ENCODE measurements at regions not wholly inside any gene's neighbourhood (a gene's known extent, or its start where the extent isn't known, plus 50 kb on each side); places are given as distances from the start of the nearest gene placed in this dataset.

DNA sequence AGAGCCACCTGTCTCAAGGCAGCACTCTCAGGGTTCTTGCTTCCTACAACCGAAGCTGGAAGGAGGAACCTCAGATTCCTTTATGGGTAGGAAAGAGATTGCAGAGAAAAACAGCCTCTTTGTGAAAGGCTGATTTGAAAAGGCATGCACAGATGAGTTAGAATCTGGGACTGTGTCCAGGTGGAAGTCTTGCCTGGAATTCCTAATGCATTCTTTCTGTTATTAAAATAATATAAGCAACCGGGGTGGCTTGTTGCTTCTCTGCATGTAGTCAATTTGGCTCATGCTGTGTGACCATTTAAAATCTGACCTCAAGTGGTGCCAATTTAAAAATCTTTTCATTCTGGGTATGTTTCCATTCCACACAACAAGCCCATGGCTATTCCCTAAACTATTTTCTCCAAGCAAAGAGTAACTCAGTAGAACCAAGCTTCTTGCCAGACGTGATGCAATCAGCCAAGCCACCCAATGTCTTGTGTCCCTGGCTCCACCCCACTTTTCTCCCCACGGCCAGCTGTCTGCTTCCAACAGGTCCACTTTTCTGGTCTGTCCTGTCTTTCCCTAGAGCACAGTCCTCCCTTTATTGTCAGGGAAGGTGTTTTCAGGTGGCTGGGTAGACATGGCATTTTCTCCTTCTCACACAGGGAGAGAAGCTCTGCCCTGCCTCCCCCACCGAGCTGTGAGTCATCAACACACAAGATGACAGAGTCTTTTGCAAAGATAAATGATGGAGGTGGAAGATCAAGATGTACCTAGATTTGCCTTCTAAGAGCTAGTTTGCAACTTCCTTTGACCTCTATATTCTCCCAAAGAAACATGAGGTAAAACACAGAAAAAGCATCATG lies 394.3 kb downstream of the FOXO1 start:
- DNase-seq: no peak

GRCh38 chr13:40272776-40273139 lies 393.7 kb downstream of the FOXO1 start:
- DNase-seq: no peak

DNA sequence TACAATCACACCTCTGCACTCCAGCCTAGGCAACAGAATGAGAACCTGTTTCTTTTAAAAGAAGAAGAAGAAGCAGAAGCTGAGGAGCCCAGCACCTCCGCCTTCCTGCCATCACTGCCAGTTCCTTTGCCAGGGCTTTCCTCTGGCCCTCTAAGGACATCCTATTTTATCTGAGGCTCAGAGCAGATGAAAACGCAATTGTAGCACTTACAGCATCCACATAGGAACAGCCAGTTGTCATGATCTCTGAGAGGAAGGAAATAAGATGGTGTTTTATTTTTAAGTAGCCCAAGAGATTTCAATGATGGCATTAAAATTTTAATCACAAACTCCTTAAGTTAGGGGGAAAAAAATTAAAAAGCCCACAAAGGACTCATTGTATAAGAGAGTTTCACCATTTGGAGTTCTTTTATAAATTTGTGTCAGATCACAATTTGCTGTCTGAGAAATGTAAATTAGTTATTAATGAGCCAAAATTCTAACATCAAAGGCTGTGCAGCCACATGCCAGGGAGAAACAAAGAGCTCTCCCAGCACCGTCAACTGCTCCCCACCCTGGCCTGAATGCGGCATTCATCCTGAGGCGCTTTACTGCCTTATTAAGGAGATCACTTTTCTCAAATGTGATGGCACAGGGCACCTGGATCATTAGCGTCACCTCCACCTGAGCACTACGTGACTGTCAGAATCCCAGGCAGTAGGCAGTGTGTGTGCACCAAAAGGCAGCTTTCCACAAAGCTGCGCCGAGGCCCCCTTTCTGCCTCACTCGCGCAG lies 393.0 kb downstream of the FOXO1 start:
- no peak for DNase-seq

- no peak for DNase-seq
Measured at GRCh38 chr13:40274103-40274502, 392.3 kb downstream of the FOXO1 start.

GRCh38 chr13:40275155-40275554 lies 391.3 kb downstream of the FOXO1 start:
- no peak for DNase-seq

DNA sequence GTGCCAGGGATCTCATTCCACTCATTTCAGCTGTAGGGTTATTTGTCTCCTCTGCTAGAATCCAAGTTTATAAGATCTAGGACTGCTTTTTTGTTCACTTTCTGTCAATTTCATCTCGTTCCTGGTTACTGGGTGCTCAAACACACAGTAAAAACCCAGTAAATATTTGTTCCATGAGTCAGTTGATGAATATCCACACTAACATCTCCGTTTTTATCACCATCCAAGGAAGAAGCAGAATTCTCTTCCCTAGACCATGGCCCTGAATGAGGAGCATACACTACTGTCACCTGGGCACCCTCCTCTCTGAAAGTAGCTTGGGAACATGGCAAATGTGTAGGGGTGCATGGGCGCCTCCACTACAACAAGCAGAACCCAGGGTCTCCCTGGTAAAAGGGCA lies 390.8 kb downstream of the FOXO1 start:
- no peak for DNase-seq

DNA sequence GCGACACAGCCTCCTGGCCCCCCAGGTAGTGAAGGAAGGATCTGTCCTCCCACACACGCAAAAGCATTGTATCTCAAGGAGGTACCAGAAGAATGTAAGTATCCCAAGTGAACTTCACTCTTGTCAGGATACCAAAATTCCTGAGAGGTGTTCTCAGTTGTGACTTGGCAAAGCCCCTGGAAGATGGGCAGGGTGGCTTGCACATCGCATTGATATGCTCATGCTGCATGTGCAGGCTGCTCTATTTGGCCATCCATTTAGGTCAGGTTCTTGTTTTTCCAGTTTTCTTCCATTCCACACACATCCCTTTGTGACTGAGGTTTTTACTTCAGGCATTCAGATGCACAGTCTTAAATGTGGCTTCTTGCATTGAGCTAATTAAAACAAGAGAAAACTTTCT lies 382.8 kb downstream of the FOXO1 start:
- no peak for DNase-seq

DNA sequence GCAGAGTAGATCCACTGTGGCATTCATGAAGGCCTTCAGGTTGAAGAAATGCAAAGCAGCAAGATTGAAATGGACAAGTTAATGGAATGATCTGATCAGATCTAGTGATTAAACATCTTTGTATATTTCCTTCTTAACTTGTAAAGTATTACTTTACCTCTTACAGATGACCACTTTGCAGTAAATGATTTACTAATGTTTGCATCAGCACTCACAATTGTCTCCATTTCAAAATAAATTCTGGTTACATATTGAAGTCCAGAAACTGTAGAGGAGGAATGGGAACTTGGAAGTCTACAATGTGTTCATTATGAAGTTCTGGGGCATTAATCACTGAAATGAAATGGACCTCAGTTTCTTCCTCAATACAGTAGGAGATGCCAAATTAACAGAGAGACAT lies 380.8 kb downstream of the FOXO1 start:
- no peak for DNase-seq

GRCh38 chr13:40287428-40287827 lies 379.0 kb downstream of the FOXO1 start:
- DNase-seq: no peak

- DNase-seq: no peak
Measured at GRCh38 chr13:40288259-40288658, 378.2 kb downstream of the FOXO1 start.

DNA sequence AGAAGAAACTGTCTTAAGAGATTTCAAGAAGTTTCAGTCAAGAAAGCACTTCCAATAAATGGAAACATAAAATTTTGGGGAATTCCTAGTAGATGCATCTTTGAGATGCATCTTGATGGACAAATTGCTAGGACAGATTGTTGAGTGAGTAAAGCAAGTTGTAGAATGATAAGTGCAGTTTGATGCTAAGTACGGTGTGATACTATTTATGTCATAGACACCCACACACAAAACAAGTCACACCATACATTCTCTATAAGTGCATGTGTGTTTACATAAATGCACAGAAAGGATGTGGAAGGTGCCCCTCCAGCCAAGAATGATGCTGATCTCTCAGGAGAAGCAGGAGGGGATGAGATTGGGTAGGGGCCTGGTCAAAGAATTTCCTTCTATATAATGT lies 375.7 kb downstream of the FOXO1 start:
- no peak for DNase-seq

GRCh38 chr13:40292108-40292507 lies 374.3 kb downstream of the FOXO1 start:
- no peak for DNase-seq

- DNase-seq: no peak
Measured at GRCh38 chr13:40292536-40292935, 373.9 kb downstream of the FOXO1 start.

GRCh38 chr13:40302351-40302750 lies 364.1 kb downstream of the FOXO1 start:
- no peak for DNase-seq

- no peak for DNase-seq
Measured at GRCh38 chr13:40304391-40304790, 362.1 kb downstream of the FOXO1 start.

DNA sequence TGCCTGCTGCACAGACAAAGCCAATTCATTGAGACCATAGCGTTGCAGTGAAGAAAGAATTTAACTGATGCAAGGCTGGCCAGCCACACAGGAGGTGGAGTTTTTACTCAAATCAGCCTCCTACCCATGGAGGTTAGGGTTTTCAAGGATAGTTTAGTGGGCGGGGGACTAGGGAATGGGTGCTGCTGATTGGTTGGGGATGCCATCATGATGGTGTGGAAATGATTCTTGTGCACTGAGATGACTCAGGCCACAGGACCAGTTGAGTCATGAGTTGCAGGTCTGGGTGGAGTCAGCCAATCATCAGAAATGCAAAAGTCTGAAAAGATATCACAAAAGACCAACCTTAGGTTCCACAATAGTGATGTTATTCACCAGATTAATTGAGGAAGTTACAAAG lies 359.6 kb downstream of the FOXO1 start:
- no peak for DNase-seq

GRCh38 chr13:40309881-40310280 lies 356.6 kb downstream of the FOXO1 start:
- no peak for DNase-seq

- DNase-seq: no peak
Measured at GRCh38 chr13:40311356-40312101, 354.9 kb downstream of the FOXO1 start.

DNA sequence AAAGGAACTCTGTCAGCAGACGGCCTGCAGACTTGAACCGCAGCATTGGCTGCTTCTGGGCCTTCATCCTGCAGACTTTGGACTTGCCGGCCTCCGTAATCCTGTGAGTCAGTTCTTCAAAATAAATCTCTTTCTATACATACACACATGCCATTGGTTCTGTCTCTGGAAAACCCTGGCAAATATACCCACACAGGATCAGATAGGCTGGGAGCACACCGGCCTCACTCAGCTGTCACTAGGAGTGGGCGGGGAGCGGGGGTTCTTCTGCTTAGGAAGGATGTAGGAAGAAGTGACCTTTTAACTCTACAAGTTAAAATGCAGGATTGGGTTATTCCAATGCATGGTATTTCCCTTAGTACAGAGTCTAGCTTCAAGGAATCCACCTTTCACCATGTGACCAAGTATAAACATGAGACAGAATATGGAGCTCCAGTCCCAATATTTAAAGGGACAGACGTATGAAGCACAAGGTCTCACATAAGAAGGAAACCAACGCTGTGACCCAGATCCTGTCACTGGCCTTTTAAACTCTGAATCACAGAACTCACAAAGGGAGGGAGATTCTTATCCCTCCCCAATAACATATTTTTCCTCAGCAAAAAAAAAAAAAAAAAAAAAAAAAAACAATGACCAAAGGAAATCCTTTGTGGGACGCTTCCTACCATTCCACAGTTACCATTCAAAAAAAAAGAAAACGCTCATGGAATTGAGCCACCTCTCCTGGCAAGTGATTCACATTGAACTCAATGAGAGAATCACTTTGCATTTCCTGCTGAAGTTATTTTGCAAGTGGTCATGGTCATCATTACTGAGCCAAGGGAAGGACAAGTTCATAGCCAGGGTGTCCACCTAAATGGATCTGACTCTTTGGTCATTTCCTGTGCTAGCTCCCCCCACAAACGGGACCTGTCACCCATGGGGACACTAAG lies 352.9 kb downstream of the FOXO1 start:
- no peak for DNase-seq

DNA sequence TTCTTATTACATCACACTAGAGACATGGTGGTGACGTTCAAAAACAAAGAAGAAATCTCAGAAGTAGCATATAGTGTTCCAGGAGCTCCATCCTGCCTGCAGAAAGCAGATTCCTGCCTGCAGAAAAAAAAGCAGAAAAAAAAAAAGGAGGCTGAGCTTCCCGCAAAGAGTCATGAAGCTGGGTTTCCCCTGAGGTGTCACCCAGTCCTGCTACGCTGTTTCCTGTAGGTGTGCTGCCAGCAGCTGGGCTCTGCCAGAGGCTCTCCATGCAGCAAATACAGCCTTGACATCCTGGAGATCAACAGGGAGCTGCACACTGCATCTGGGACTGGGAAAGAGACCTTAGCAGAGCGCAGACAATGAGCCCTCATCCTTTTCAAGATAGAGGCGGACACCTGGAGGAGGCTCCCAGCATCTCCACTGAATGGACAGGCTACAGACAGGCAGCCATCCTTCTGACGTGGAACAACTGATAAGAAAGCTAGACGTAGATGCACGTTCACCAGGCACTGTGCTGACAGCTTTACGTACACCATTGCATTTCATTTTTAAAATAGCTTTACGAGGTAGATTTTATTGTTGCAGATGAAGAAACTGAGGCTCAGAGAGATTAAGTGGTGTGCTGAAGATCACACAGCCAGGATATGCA lies 350.9 kb downstream of the FOXO1 start:
- DNase-seq: no peak

- no peak for DNase-seq
Measured at GRCh38 chr13:40316301-40316700, 350.1 kb downstream of the FOXO1 start.

DNA sequence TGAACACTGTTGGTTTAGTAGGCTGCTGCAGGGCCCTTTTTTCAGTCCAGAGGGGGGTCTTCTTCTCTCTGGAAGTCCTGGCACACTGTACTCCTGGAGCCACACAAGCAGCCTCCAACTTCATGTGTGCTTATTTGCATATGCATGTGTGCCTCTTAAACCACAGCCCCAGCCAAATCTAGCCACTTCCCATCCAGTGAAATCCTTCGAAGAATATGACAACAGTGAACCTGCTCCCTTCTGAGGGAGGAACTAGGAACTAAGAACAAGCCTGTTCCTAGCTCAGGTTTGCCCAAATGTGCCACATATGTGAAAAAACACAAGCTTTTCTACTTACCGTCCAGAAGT lies 348.5 kb downstream of the FOXO1 start:
- peak; percentile 52 for DNase-seq
